ENCODE measurements at regions not wholly inside any gene's neighbourhood (a gene's known extent, or its start where the extent isn't known, plus 50 kb on each side); places are given as distances from the start of the nearest gene placed in this dataset.

DNA sequence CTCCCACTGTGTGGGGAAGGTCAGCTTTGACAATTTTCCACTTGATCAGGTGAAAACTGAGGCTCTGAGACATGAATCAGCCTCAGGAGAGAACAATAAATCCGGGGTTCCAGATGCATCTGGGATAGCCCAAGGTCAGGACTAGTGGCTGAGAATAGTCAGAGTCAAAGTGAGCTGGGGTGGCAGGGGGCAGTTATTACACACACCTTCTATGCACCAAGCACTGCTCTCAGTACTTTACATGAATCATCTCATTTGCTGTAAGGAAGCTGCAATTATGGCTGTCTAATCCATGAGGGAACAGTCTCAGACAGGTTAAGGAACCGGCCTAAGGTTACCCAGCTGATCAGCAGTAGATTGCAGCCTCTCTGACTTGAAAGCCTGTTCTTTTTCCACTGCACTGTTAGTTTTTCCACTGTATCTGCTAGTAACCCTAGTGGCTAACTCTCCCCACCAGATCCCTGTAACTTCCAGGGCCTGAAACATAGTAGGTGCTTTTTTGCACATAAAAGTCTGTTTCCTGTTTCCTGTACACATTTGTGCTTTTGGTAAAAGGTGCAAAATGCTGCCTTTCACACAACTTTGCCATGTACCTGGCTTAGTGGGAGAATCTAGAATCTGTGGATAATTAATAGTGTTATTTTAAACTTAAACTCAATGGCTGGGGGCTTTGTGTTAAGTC is 125.9 kb downstream of the EMX2 start:
- no peak overlapping the region for H3K4me3 Mint-ChIP-seq
- DNase-seq, result no peak
- no peaks in the 10 kb centered on the region for H3K9me3 Mint-ChIP-seq
- no peak overlapping the region for H3K27ac Mint-ChIP-seq
- H3K27me3 Mint-ChIP-seq, result peaks cover 11% of the 10 kb centered on the region
- intact Hi-C loops (cut with micrococcal nuclease), result no loop called here
- H3K4me1 Mint-ChIP-seq, result no peaks in the 10 kb centered on the region
- H3K36me3 Mint-ChIP-seq (ENCODE audit: low read depth), result no peaks in the 10 kb centered on the region

DNA sequence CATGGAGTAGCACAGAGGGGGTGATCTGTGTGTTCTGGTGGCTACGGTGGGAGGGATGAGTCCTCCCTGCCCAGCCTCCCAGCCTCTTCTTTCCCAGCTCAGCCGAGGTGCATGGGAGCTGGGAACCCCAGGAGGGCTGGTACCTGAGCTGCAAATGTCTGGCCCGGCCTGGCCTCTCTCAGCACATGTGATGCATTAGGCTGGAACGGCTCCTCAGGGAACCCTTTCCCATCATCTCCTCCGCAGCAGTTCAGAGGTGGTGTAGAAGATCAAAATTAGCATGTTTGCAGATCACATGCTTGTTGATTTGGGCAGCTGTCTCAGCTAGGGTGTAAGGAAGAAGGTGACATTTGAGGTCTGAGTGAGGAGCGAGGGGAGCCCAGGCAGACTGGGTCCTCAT is 126.6 kb downstream of the EMX2 start:
- Mint-ChIP-seq H3K4me3 (no peak overlapping the region), H3K4me1 (no peaks in the 10 kb centered on the region)
- intact Hi-C loops (cut with micrococcal nuclease), result no loop called here

GRCh38 chr10:117670116-117670904 is 127.8 kb downstream of the EMX2 start:
- DNase-seq, result no peak
- Mint-ChIP-seq H3K4me3 (no peak overlapping the region), H3K27ac (no peak overlapping the region), H3K36me3 (ENCODE audit: low read depth) (no peaks in the 10 kb centered on the region), H3K4me1 (no peaks in the 10 kb centered on the region), H3K27me3 (peaks cover 20% of the 10 kb centered on the region), H3K9me3 (no peaks in the 10 kb centered on the region)
- intact Hi-C loops (cut with micrococcal nuclease), result no loop called here

More for the DNA sequence above, 126.6 kb downstream of the EMX2 start:
- Mint-ChIP-seq H3K27me3 (peaks cover 13% of the 10 kb centered on the region), H3K36me3 (ENCODE audit: low read depth) (no peaks in the 10 kb centered on the region), H3K27ac (no peak overlapping the region), H3K9me3 (no peaks in the 10 kb centered on the region)
- no peak for DNase-seq

DNA sequence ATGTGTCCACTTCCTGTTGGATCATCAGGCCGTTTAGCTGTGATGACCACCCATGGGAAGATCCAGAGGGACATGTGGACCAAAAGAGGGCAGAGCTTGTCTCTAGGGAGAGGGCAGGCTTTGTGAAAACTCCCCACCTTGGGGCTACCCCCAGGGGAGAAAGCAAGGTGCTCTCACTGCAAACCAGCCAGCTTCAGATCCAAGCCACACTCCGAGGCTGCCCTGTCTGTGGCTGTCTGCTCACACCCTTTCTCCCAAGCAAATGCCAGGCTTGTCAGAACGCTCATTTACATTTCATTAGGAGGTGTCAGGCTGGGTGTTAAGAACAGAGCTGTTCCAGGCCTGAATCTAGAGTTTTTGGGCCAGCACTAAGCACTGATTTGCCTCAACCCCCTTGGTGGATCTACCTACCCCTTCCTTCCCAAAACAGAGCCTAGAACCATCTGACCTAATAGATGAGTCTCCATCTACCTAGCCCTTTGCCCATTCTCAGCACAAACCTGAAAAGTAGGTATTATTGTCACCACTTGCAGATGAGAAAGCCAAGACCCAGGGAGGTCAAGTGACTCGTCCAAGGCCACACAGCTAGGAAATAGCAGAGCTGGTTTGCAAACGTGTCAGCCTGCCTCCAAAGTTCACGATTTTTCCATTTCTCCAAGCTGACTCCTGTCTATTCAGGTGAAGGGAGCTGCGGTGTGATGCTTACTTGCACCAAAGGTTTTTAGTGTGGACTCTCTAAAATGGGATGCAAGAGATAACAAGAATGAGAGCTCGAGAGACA is 130.9 kb downstream of the EMX2 start:
- Mint-ChIP-seq H3K27ac (no peak overlapping the region), H3K36me3 (ENCODE audit: low read depth) (no peaks in the 10 kb centered on the region), H3K27me3 (peaks cover 14% of the 10 kb centered on the region), H3K9me3 (no peaks in the 10 kb centered on the region), H3K4me3 (no peak overlapping the region), H3K4me1 (peaks cover 3% of the 10 kb centered on the region)
- intact Hi-C loops (cut with micrococcal nuclease), result no loop called here
- DNase-seq, result no peak

DNA sequence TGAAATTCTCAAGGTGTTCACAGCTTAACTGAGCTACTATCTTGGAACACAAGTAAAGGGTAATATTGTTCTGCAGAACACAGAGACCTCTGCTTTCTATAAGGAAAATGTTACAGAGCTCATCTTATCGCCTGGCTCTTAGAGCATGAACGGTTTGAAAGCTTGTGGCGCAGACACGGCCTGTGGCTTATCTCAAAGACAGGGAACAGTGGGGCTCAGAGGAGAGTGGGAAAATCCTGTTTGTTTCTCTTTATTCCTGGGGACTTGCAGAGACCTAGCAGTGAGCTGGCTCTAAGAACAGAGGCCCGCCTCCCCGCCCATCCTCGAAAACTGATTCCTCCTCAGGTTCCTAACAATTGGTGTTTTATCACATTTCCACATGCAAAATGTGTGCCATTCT is 131.7 kb downstream of the EMX2 start:
- Mint-ChIP-seq H3K27me3 (peaks cover 14% of the 10 kb centered on the region), H3K9me3 (no peaks in the 10 kb centered on the region), H3K27ac (no peak overlapping the region), H3K4me1 (peaks cover 3% of the 10 kb centered on the region), H3K36me3 (ENCODE audit: low read depth) (no peaks in the 10 kb centered on the region), H3K4me3 (no peak overlapping the region)
- no peak for DNase-seq
- intact Hi-C loops (cut with micrococcal nuclease), result no loop called here

DNA sequence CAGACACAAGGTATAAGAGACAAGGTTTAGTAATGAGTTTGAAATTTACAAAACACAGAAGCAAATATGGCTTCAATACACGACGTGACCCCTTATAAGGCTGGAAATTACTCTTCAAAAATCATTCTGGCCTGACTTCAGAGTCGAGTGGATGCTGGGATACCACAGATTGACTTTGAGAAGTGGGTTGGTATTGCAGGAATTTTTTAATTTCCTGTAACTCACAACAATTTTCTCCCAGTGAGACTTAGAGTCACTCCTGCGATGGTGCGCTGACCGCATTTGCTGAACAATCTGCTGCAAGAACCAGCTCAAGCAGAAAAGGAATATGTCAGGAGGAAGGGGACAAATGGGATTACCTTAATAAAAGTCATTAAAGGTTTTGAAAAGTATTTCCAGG is 132.1 kb downstream of the EMX2 start:
- H3K4me3 Mint-ChIP-seq, result no peak overlapping the region
- no peaks in the 10 kb centered on the region for H3K9me3 Mint-ChIP-seq
- no peaks in the 10 kb centered on the region for H3K36me3 Mint-ChIP-seq (ENCODE audit: low read depth)
- no peak overlapping the region for H3K27ac Mint-ChIP-seq
- intact Hi-C loops (cut with micrococcal nuclease), result loop anchor here (5.0 kb wide), 1 partner anchor 37 kb away; no protein-coding TSS in a partner anchor
- DNase-seq, result no peak
- peaks cover 3% of the 10 kb centered on the region for H3K4me1 Mint-ChIP-seq
- peaks cover 14% of the 10 kb centered on the region for H3K27me3 Mint-ChIP-seq

DNA sequence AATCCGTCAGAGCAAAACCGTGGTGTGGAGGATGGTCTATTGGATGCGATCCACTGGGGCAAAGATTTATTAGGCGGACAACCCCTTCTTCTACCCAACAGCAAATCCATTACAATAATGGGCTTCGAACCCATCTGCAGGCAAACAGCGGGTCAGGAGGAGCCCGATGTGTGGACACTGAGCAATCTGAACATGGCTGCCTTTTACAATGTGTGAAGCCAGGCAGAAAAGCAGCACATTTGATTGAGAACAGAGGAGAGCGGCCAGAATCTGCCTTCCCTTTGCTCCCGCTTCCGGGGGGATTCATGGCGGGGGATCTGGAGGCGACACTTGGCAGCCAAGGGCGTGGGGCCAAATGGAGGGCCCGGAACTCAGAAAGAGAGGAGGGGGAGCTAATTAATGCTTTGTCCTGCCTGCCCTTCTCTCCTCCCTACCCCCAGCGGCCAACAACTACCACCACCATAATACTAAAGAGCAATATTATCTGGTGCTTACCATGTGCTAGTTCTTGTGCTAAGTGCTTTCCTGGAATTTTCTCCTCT is 133.0 kb downstream of the EMX2 start:
- H3K36me3 Mint-ChIP-seq (ENCODE audit: low read depth), result no peaks in the 10 kb centered on the region
- no peak overlapping the region for H3K27ac Mint-ChIP-seq
- intact Hi-C loops (cut with micrococcal nuclease), result loop anchor here (5.0 kb wide), 1 partner anchor 38 kb away; no protein-coding TSS in a partner anchor
- H3K27me3 Mint-ChIP-seq, result peaks cover 14% of the 10 kb centered on the region
- no peaks in the 10 kb centered on the region for H3K9me3 Mint-ChIP-seq
- peaks cover 3% of the 10 kb centered on the region for H3K4me1 Mint-ChIP-seq
- DNase-seq, result no peak
- H3K4me3 Mint-ChIP-seq, result no peak overlapping the region

GRCh38 chr10:117677239-117677638 is 134.7 kb downstream of the EMX2 start:
- peaks cover 14% of the 10 kb centered on the region for H3K27me3 Mint-ChIP-seq

GRCh38 chr10:117677890-117678500 is 135.4 kb downstream of the EMX2 start:
- no peak for DNase-seq
- H3K36me3 Mint-ChIP-seq (ENCODE audit: low read depth), result no peaks in the 10 kb centered on the region
- no peak overlapping the region for H3K4me3 Mint-ChIP-seq
- peaks cover 12% of the 10 kb centered on the region for H3K27me3 Mint-ChIP-seq
- peaks cover 3% of the 10 kb centered on the region for H3K4me1 Mint-ChIP-seq
- H3K9me3 Mint-ChIP-seq, result no peaks in the 10 kb centered on the region
- no peak overlapping the region for H3K27ac Mint-ChIP-seq
- intact Hi-C loops (cut with micrococcal nuclease), result loop anchor here (5.0 kb wide), 1 partner anchor 41 kb away; no protein-coding TSS in a partner anchor

More at GRCh38 chr10:117677239-117677638, 134.7 kb downstream of the EMX2 start:
- H3K9me3 Mint-ChIP-seq, result no peaks in the 10 kb centered on the region
- no peak for DNase-seq
- H3K4me3 Mint-ChIP-seq, result no peak overlapping the region
- no peak overlapping the region for H3K27ac Mint-ChIP-seq
- intact Hi-C loops (cut with micrococcal nuclease), result loop anchor here (5.0 kb wide), 1 partner anchor 40 kb away; no protein-coding TSS in a partner anchor
- H3K36me3 Mint-ChIP-seq (ENCODE audit: low read depth), result no peaks in the 10 kb centered on the region
- peaks cover 3% of the 10 kb centered on the region for H3K4me1 Mint-ChIP-seq

DNA sequence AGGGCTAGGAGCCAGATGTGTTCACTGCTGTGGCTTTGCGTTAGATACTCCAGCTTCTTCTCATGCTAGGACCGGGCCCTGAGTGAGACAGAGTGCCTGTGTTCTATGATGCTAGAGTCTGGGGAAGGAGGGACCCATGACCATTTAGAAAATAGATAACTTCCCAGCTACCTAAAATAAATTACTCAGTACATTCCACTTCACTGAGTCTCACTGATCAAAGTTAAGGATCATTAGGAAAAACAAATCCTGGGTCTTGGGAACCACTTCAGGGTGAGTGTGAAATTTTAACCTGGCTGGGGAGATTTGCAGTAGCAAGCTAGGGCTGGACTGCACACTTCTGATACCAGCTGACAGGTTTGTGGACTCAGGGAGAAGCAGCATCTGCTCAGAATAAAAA is 138.1 kb downstream of the EMX2 start:
- Mint-ChIP-seq H3K27me3 (peaks cover 1% of the 10 kb centered on the region), H3K4me3 (no peak overlapping the region), H3K36me3 (ENCODE audit: low read depth) (no peaks in the 10 kb centered on the region), H3K27ac (no peak overlapping the region), H3K9me3 (no peaks in the 10 kb centered on the region), H3K4me1 (peaks cover 3% of the 10 kb centered on the region)
- DNase-seq, result no peak
- intact Hi-C loops (cut with micrococcal nuclease), result no loop called here

- Mint-ChIP-seq H3K4me1 (peaks cover 3% of the 10 kb centered on the region), H3K27ac (no peak overlapping the region), H3K27me3 (peaks cover 1% of the 10 kb centered on the region), H3K36me3 (ENCODE audit: low read depth) (no peaks in the 10 kb centered on the region), H3K4me3 (no peak overlapping the region), H3K9me3 (no peaks in the 10 kb centered on the region)
- DNase-seq, result no peak
- intact Hi-C loops (cut with micrococcal nuclease), result no loop called here
These were observed 138.6 kb downstream of the EMX2 start for GRCh38 chr10:117681104-117681503.

- Mint-ChIP-seq H3K4me3 (no peak overlapping the region), H3K27ac (no peak overlapping the region), H3K9me3 (no peaks in the 10 kb centered on the region), H3K4me1 (no peaks in the 10 kb centered on the region), H3K36me3 (ENCODE audit: low read depth) (no peaks in the 10 kb centered on the region), H3K27me3 (peaks cover 2% of the 10 kb centered on the region)
- no peak for DNase-seq
- intact Hi-C loops (cut with micrococcal nuclease), result no loop called here
These were observed 141.6 kb downstream of the EMX2 start for GRCh38 chr10:117684046-117684610.

- H3K4me1 Mint-ChIP-seq, result no peaks in the 10 kb centered on the region
- DNase-seq, result no peak
- no peak overlapping the region for H3K4me3 Mint-ChIP-seq
- no peaks in the 10 kb centered on the region for H3K36me3 Mint-ChIP-seq (ENCODE audit: low read depth)
- peaks cover 2% of the 10 kb centered on the region for H3K27me3 Mint-ChIP-seq
- intact Hi-C loops (cut with micrococcal nuclease), result no loop called here
- H3K27ac Mint-ChIP-seq, result no peak overlapping the region
- H3K9me3 Mint-ChIP-seq, result no peaks in the 10 kb centered on the region
These were observed 142.2 kb downstream of the EMX2 start for GRCh38 chr10:117684672-117685211.

Data from activated CD4-positive, alpha-beta T cell treated with anti-CD3 and anti-CD28 coated beads, Interleukin-2, amount 10 ng/mL, durations not matched to agents 24 days and 14 days (primary cell).